H9 (cell line): ENCODE measurements at regions not wholly inside any gene's neighbourhood (a gene's known extent, or its start where the extent isn't known, plus 50 kb on each side); places are given as distances from the start of the nearest gene placed in this dataset.

Source experiments
- DNase-seq: peaks from one replicate; pipeline ENCODE4 v3.0.0-alpha.2; 2017
- H2AFZ ChIP-seq: one replicate; pipeline ENCODE4 v1.6.1; 2013; ENCODE audit warnings: mild to moderate bottlenecking, low read length, control low read depth, moderate library complexity
- H2AK5ac ChIP-seq: 2 replicates; pipeline ENCODE4 v1.6.1; 2013; ENCODE audit warnings: low read length, control low read depth, mixed read lengths; ENCODE audit not compliant: insufficient read length
- H2BK120ac ChIP-seq: one replicate; pipeline ENCODE4 v1.6.1; 2013; ENCODE audit warnings: low read depth, mild to moderate bottlenecking, low read length, control low read depth, inconsistent platforms; ENCODE audit not compliant: poor library complexity, severe bottlenecking
- H2BK12ac ChIP-seq: 2 replicates; pipeline ENCODE4 v1.6.1; 2013; ENCODE audit warnings: low read length, control low read depth, mixed read lengths, low read depth; ENCODE audit not compliant: insufficient read length
- H2BK15ac ChIP-seq: 2 replicates; pipeline ENCODE4 v1.6.1; 2013; ENCODE audit warnings: low read depth, low read length, control low read depth
- H2BK20ac ChIP-seq: one replicate; pipeline ENCODE4 v1.6.1; 2013; ENCODE audit warnings: low read depth, mild to moderate bottlenecking, low read length, control low read depth, inconsistent platforms; ENCODE audit not compliant: poor library complexity, severe bottlenecking
- H2BK5ac ChIP-seq: 2 replicates; pipeline ENCODE4 v1.6.1; 2013; ENCODE audit warnings: low read length, control low read depth, mixed read lengths; ENCODE audit not compliant: insufficient read length
- H3K14ac ChIP-seq: 2 replicates; pipeline ENCODE4 v1.6.1; 2013; ENCODE audit warnings: low read length, control low read depth; ENCODE audit not compliant: insufficient read depth
- H3K18ac ChIP-seq: 2 replicates; pipeline ENCODE4 v1.6.1; 2013; ENCODE audit warnings: low read depth, mild to moderate bottlenecking, mixed read lengths, low read length, control low read depth; ENCODE audit not compliant: insufficient read length
- H3K23ac ChIP-seq: 2 replicates; pipeline ENCODE4 v1.6.1; 2013; ENCODE audit warnings: low read length, control low read depth, mixed read lengths, low read depth; ENCODE audit not compliant: insufficient read length
- H3K23me2 ChIP-seq: 2 replicates; pipeline ENCODE4 v1.6.1; 2013; ENCODE audit warnings: low read depth, mild to moderate bottlenecking, mixed read lengths, low read length, control low read depth; ENCODE audit not compliant: insufficient read length, poor library complexity, severe bottlenecking
- H3K27ac ChIP-seq: 2 replicates; pipeline ENCODE4 v1.5.1; 2013; ENCODE audit warnings: low read length, control low read depth, mixed read lengths, low read depth; ENCODE audit not compliant: insufficient read length
- H3K27me3 ChIP-seq: 2 replicates; pipeline ENCODE4 v1.6.1; 2013; ENCODE audit warnings: low read length, control low read depth, inconsistent platforms; ENCODE audit not compliant: insufficient read depth
- H3K4ac ChIP-seq: 2 replicates; pipeline ENCODE4 v1.6.1; 2013; ENCODE audit warnings: low read depth, mild to moderate bottlenecking, control low read depth, inconsistent platforms, low read length, moderate library complexity
- H3K4me1 ChIP-seq: 2 replicates; pipeline ENCODE4 v1.6.1; 2013; ENCODE audit warnings: low read length, control low read depth, inconsistent platforms; ENCODE audit not compliant: insufficient read depth
- H3K4me2 ChIP-seq: 2 replicates; pipeline ENCODE4 v1.6.1; 2013; ENCODE audit warnings: low read length, control low read depth, mixed read lengths; ENCODE audit not compliant: insufficient read length, insufficient read depth
- H3K56ac ChIP-seq: 2 replicates; pipeline ENCODE4 v1.6.1; 2013; ENCODE audit warnings: low read depth, mild to moderate bottlenecking, mixed read lengths, low read length, control low read depth; ENCODE audit not compliant: insufficient read length
- H3K79me1 ChIP-seq: 2 replicates; pipeline ENCODE4 v1.6.1; 2013; ENCODE audit warnings: low read depth, mild to moderate bottlenecking, moderate library complexity, low read length, control low read depth, inconsistent platforms; ENCODE audit not compliant: insufficient read depth, poor library complexity, severe bottlenecking
- H3K79me2 ChIP-seq: 2 replicates; pipeline ENCODE4 v1.6.1; 2013; ENCODE audit warnings: low read length, control low read depth, inconsistent platforms; ENCODE audit not compliant: insufficient read depth
- H3K9ac ChIP-seq: 2 replicates; pipeline ENCODE4 v1.6.1; 2013; ENCODE audit warnings: low read length, control low read depth, mixed read lengths; ENCODE audit not compliant: insufficient read length; ENCODE audit errors: extremely low read depth
- H3K9me3 ChIP-seq: one replicate; pipeline ENCODE4 v1.6.1; 2013; ENCODE audit warnings: low read depth, low read length, inconsistent platforms; ENCODE audit not compliant: control insufficient read depth
- H3T11ph ChIP-seq: one replicate; pipeline ENCODE4 v1.6.1; 2013; ENCODE audit warnings: mild to moderate bottlenecking, low read length, control low read depth, inconsistent platforms
- H4K20me1 ChIP-seq: one replicate; pipeline ENCODE4 v1.6.1; 2013; ENCODE audit not compliant: control insufficient read depth, insufficient read length, insufficient read depth
- H4K5ac ChIP-seq: 2 replicates; pipeline ENCODE4 v1.6.1; 2013; ENCODE audit warnings: low read depth, mild to moderate bottlenecking, mixed read lengths, low read length, control low read depth; ENCODE audit not compliant: insufficient read length
- H4K8ac ChIP-seq: replicated peaks from 2 replicates; pipeline ENCODE4 v1.6.1; 2013; ENCODE audit warnings: low read length, control low read depth, mixed read lengths, low read depth; ENCODE audit not compliant: insufficient read length
- H4K91ac ChIP-seq: 2 replicates; pipeline ENCODE4 v1.6.1; 2013; ENCODE audit warnings: low read depth, mild to moderate bottlenecking, moderate library complexity, mixed read lengths, low read length, control low read depth; ENCODE audit not compliant: insufficient read length
- H3K27ac Mint-ChIP-seq, 3 experiments: 2 replicates in 2 of 3; 3 replicates in 1 of 3; pipeline ENCODE4 v1.8.0; 2020 to 2021; ENCODE audit warnings: mixed read lengths in 3 of 3, mild to moderate bottlenecking in 1 of 3, moderate library complexity in 1 of 3
- H3K27me3 Mint-ChIP-seq: 2 replicates; pipeline ENCODE4 v1.8.0; 2021; ENCODE audit warnings: low read depth, mild to moderate bottlenecking, moderate library complexity, mixed read lengths
- H3K36me3 Mint-ChIP-seq, 3 experiments: 2 replicates in 2 of 3; 3 replicates in 1 of 3; pipeline ENCODE4 v1.8.0; 2020 to 2021; ENCODE audit warnings: low read depth in 3 of 3, mixed read lengths in 3 of 3; ENCODE audit not compliant: insufficient read depth in 1 of 3
- H3K4me1 Mint-ChIP-seq, 2 experiments: 2 replicates each; pipeline ENCODE4 v1.8.0; 2020; ENCODE audit warnings: mixed read lengths in 2 of 2
- H3K4me3 Mint-ChIP-seq, 2 experiments: 2 replicates in 1 of 2; 3 replicates in 1 of 2; pipeline ENCODE4 v1.8.0; 2020 to 2021; ENCODE audit warnings: mild to moderate bottlenecking in 2 of 2, mixed read lengths in 2 of 2, moderate library complexity in 1 of 2
- H3K9me3 Mint-ChIP-seq, 2 experiments: 2 replicates in 1 of 2; 3 replicates in 1 of 2; pipeline ENCODE4 v1.8.0; 2020; ENCODE audit warnings: mild to moderate bottlenecking in 2 of 2, mixed read lengths in 2 of 2, moderate library complexity in 1 of 2
- WGBS: extraction: QIAGEN DNeasy Blood & Tissue Kit; methylation state at CpG from one replicate; pipeline ENCODE4 v1.1.7; 2013; ENCODE audit warnings: missing lambda C conversion rate, low lambda C conversion rate, mixed read lengths; ENCODE audit not compliant: insufficient read length; ENCODE audit errors: extremely low coverage; 5-methylcytosine and 5-hydroxymethylcytosine counted together
- TF ChIP-seq, protein P1 (sequence below): fragments of 200-600 bp; sonication (generic); conservative IDR thresholded peaks from 3 replicates; pipeline ENCODE4 v1.8.0; 2021; ENCODE audit warnings: antibody characterized with exemption, mild to moderate bottlenecking

GRCh38 chr6:19320111-19320581 lies 517.0 kb upstream of the ID4 start:
- Histone ChIP-seq H2BK20ac (no peak overlapping the region), H3K27me3 (no peaks in the 10 kb centered on the region), H3K4me1 (no peaks in the 10 kb centered on the region), H2AFZ (no peak overlapping the region), H3K18ac (no peak overlapping the region), H4K5ac (no peak overlapping the region), H3T11ph (no peak overlapping the region), H3K79me1 (no peaks in the 10 kb centered on the region), H3K4ac (no peak overlapping the region), H3K79me2 (no peaks in the 10 kb centered on the region), H2BK12ac (no peak overlapping the region), H4K20me1 (no peaks in the 10 kb centered on the region), H3K9me3 (no peaks in the 10 kb centered on the region), H3K4me2 (no peak overlapping the region), H3K23me2 (no peaks in the 10 kb centered on the region), H2BK5ac (no peak overlapping the region), H2AK5ac (no peak overlapping the region), H4K8ac (no peak overlapping the region), H3K23ac (no peak overlapping the region), H4K91ac (no peak overlapping the region), H3K56ac (no peak overlapping the region), H3K9ac (no peak overlapping the region), H3K27ac (no peak overlapping the region), H3K14ac (no peak overlapping the region), H2BK120ac (no peak overlapping the region), H2BK15ac (no peak overlapping the region)
- no peaks in the 10 kb centered on the region; a peak in 1 of 5 replicates for H3K9me3 Mint-ChIP-seq
- no peaks in the 10 kb centered on the region; a peak in 1 of 7 replicates for H3K36me3 Mint-ChIP-seq
- H3K4me1 Mint-ChIP-seq = peaks cover 2 to 4% of the 10 kb centered on the region in 2 experiments; a peak in 2 of 4 replicates
- DNase-seq = no peak
- no CpG with 5 or more reads among the region's 3 CpGs for WGBS
- no peak overlapping the region for H3K4me3 Mint-ChIP-seq
- no peak overlapping the region for H3K27ac Mint-ChIP-seq
- peaks cover 9% of the 10 kb centered on the region for H3K27me3 Mint-ChIP-seq
- TF ChIP-seq, protein P1, sequence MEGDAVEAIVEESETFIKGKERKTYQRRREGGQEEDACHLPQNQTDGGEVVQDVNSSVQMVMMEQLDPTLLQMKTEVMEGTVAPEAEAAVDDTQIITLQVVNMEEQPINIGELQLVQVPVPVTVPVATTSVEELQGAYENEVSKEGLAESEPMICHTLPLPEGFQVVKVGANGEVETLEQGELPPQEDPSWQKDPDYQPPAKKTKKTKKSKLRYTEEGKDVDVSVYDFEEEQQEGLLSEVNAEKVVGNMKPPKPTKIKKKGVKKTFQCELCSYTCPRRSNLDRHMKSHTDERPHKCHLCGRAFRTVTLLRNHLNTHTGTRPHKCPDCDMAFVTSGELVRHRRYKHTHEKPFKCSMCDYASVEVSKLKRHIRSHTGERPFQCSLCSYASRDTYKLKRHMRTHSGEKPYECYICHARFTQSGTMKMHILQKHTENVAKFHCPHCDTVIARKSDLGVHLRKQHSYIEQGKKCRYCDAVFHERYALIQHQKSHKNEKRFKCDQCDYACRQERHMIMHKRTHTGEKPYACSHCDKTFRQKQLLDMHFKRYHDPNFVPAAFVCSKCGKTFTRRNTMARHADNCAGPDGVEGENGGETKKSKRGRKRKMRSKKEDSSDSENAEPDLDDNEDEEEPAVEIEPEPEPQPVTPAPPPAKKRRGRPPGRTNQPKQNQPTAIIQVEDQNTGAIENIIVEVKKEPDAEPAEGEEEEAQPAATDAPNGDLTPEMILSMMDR = no peak
